Neuron (in vitro differentiated cells): ENCODE measurements at regions not wholly inside any gene's neighbourhood (a gene's known extent, or its start where the extent isn't known, plus 50 kb on each side); places are given as distances from the start of the nearest gene placed in this dataset.
"Not testable (repeated sequence)": the region's sequence is repeated elsewhere in the genome, so short reads cannot be mapped to it uniquely, and the experiment has no call there.

Experiments used
- H2AFZ ChIP-seq: one replicate; pipeline ENCODE4 v1.6.1; 2013; ENCODE audit warnings: low read depth, mild to moderate bottlenecking, inconsistent platforms, low read length, moderate library complexity
- H3K27me3 ChIP-seq: one replicate; pipeline ENCODE4 v1.6.1; 2013; ENCODE audit warnings: low read length; ENCODE audit not compliant: insufficient read depth
- H3K36me3 ChIP-seq: one replicate; pipeline ENCODE4 v1.6.1; 2013; ENCODE audit warnings: low read length; ENCODE audit not compliant: insufficient read depth
- H3K4me1 ChIP-seq: one replicate; pipeline ENCODE4 v1.6.1; 2013; ENCODE audit warnings: low read length; ENCODE audit not compliant: insufficient read depth
- H3K4me3 ChIP-seq: 2 replicates; pipeline ENCODE4 v1.5.1; 2013; ENCODE audit warnings: mild to moderate bottlenecking, low read length, moderate library complexity
- H3K9me3 ChIP-seq: one replicate; pipeline ENCODE4 v1.6.1; 2013; ENCODE audit warnings: low read length

DNA sequence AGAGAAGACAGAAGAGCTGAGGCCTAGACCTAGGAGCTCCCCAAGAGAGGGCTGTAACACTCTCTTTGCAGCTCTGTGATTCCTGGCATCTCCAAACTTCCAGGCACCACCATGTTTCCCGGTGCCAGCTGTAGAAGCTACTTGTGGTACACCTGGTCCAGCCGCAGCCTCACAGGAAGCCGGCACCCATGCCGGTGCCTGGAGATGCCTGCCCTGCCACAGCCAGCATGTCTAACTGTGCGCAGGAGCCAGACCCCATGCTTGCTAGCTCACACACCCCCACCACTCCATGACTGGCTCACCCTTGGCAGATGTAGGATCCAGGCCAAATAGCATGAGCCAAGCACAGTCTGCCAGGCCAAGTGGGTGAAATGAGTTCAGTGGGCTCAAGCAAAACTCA lies 211.7 kb upstream of the GNAI1 start:
- no peak overlapping the region for H3K4me3 ChIP-seq
- H2AFZ ChIP-seq: no peak overlapping the region
- H3K9me3 ChIP-seq: peaks cover 5% of the 10 kb centered on the region
- no peaks in the 10 kb centered on the region for H3K4me1 ChIP-seq
- no peaks in the 10 kb centered on the region for H3K36me3 ChIP-seq
- H3K27me3 ChIP-seq: no peaks in the 10 kb centered on the region

DNA sequence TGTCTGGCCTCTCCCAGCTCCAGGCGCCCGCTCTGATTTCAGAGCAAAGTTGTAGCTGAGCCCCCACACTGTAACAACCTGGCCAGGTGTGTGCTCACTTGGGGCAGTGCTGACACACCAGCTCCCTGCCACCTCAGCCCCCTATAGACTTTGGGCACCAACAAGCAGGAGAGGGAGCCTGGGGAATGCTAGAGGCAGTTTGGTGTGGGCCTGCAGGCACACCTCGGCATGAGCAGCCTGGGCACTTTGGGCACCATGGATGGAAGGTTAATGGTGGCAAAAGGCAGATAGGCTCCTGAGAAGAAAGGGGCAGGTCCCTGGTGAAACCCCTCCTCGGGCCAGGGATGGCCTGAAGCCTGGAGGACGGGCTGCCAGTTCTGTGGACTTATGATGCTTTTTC lies 212.7 kb upstream of the GNAI1 start:
- H3K36me3 ChIP-seq: no peaks in the 10 kb centered on the region
- no peaks in the 10 kb centered on the region for H3K4me1 ChIP-seq
- H3K9me3 ChIP-seq: peaks cover 5% of the 10 kb centered on the region
- H2AFZ ChIP-seq: no peak overlapping the region
- H3K4me3 ChIP-seq: no peak overlapping the region
- no peaks in the 10 kb centered on the region for H3K27me3 ChIP-seq

DNA sequence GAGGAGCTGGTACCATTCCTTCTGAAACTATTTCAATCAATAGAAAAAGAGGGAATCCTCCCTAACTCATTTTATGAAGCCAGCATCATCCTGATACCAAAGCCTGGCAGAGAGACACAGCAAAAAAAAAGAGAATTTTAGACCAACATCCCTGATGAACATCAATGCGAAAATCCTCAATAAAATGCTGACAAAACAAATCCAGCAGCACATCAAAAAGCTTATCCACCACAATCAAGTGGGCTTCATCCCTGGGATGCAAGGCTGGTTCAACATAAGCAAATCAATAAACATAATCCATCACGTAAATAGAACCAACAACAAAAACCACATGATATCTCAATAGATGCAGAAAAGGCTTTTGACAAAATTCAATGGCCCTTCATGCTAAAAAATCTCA lies 216.0 kb upstream of the GNAI1 start:
- H3K9me3 ChIP-seq, H3K4me3 ChIP-seq: not testable (repeated sequence)

DNA sequence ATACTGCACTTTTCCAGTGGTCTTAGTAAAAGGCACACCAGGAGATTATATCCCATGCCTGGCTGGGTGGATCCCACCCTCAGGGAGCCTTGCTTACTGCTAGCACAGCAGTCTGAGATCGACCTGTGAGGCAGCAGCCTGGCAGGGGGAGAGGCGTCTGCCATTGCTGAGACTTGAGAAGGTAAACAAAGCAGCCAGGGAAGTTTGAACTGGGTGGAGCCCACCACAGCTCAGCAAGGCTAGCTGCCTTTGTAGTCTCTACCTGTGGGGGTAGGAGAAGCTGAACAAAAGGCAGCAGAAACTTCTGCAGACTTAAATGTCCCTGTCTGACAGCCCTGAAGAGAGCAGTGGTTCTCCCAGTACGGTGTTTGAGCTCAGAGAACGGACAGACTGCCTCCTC lies 219.3 kb upstream of the GNAI1 start:
- H3K36me3 ChIP-seq, H2AFZ ChIP-seq, H3K4me1 ChIP-seq, H3K4me3 ChIP-seq, H3K27me3 ChIP-seq, H3K9me3 ChIP-seq: not testable (repeated sequence)

More for the DNA sequence above, 216.0 kb upstream of the GNAI1 start:
- H3K27me3 ChIP-seq, H3K36me3 ChIP-seq, H2AFZ ChIP-seq, H3K4me1 ChIP-seq: not testable (repeated sequence)

DNA sequence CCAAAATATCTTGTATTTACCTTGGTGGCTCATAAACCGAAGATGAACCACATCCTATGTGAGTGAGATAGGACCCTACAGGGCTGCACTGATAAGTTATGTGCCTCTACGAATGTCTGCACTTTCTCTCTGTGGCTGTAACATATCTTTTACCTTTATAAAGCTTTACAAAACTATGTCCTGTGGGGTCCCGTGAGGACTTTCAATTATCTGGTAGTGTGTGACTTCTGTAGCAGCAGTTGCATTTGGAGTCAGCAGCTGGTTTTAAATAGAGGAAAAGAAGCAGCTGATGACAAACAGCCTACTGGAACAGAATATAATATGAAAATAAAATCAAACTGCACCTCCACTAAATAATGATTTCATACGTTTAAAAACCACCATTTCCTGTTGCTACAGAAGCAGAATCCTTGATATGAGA lies 222.4 kb upstream of the GNAI1 start:
- Histone ChIP-seq H3K9me3 (peaks cover 4% of the 10 kb centered on the region), H3K27me3 (no peaks in the 10 kb centered on the region), H3K4me1 (no peaks in the 10 kb centered on the region), H3K4me3 (no peak overlapping the region), H3K36me3 (no peaks in the 10 kb centered on the region), H2AFZ (no peak overlapping the region)

GRCh38 chr7:79911420-79911819 lies 223.2 kb upstream of the GNAI1 start:
- H2AFZ ChIP-seq: no peak overlapping the region
- no peak overlapping the region for H3K4me3 ChIP-seq
- H3K36me3 ChIP-seq: no peaks in the 10 kb centered on the region
- H3K4me1 ChIP-seq: no peaks in the 10 kb centered on the region
- H3K27me3 ChIP-seq: no peaks in the 10 kb centered on the region
- peaks cover 4% of the 10 kb centered on the region for H3K9me3 ChIP-seq

DNA sequence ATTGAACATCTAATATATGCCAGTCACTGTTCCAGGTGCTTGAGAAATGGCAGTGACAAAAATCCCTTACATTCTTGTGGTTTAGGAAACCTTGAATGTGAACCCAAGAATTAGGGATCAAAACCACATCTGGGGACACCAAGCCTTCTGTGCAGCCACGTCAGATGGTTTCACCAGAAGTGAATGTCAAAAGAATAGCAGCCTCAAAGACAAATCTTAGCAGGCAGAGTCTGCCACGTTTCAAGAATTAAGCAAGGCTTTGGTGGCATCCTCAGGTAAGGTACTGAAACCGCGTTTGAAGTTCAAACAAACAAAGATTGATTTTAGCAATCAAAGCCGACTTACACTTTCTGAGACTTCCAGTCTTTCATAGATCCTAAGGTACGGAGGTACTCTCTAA lies 225.5 kb upstream of the GNAI1 start:
- Histone ChIP-seq H3K4me3 (no peak overlapping the region), H2AFZ (no peak overlapping the region), H3K36me3 (no peaks in the 10 kb centered on the region), H3K27me3 (no peaks in the 10 kb centered on the region), H3K9me3 (no peaks in the 10 kb centered on the region), H3K4me1 (no peaks in the 10 kb centered on the region)

- H3K27me3 ChIP-seq: no peaks in the 10 kb centered on the region
- H2AFZ ChIP-seq: no peak overlapping the region
- H3K4me3 ChIP-seq: no peak overlapping the region
- H3K36me3 ChIP-seq: no peaks in the 10 kb centered on the region
- peaks cover 3% of the 10 kb centered on the region for H3K4me1 ChIP-seq
- H3K9me3 ChIP-seq: no peaks in the 10 kb centered on the region
These were observed 237.5 kb upstream of the GNAI1 start for GRCh38 chr7:79897166-79897565.

- H3K4me1 ChIP-seq: peaks cover 3% of the 10 kb centered on the region
- H3K27me3 ChIP-seq: no peaks in the 10 kb centered on the region
- no peaks in the 10 kb centered on the region for H3K36me3 ChIP-seq
- H2AFZ ChIP-seq: no peak overlapping the region
- no peak overlapping the region for H3K4me3 ChIP-seq
- H3K9me3 ChIP-seq: no peaks in the 10 kb centered on the region
These were observed 240.6 kb upstream of the GNAI1 start for GRCh38 chr7:79893991-79894390.

DNA sequence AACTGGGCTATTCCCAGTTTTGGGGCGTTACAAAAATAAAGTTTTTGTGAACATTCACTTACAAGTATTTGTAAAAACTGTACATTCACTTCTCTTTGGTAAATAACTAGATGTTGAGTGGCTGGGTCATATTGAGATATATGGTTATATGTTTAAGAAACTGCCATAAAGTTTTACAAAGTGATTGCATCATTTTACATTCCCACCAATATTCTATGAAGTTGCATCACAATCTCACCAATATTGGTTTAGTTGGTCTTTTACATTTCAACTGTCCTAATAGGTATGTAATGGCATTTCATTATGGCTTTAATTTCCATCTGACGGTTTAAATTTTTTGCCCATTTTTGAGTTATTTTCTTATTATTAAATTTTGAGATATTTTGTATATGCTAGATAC lies 251.7 kb upstream of the GNAI1 start:
- H3K4me1 ChIP-seq: no peaks in the 10 kb centered on the region
- H3K36me3 ChIP-seq: no peaks in the 10 kb centered on the region
- H3K9me3 ChIP-seq: no peaks in the 10 kb centered on the region
- no peaks in the 10 kb centered on the region for H3K27me3 ChIP-seq
- H2AFZ ChIP-seq: no peak overlapping the region
- no peak overlapping the region for H3K4me3 ChIP-seq

DNA sequence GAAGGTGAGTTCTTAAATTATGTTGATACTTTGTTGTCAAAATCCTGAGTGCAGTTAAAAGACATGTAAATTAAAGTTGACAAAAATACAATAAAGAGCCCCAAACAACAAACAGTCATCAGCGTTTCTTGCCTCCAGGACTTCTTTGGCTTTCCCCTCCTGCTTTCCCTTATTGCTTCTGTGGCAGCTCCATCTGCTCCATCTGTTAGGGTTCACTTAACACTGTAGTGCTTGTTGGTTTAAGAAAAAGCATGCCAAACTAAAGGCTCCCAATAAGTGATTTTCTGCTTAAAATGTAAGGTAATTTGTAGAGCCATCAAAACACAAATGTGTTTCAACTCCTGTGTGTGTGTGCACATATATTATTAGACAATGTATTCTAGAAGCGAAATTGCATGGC lies 254.3 kb upstream of the GNAI1 start:
- no peak overlapping the region for H3K4me3 ChIP-seq
- H3K9me3 ChIP-seq: no peaks in the 10 kb centered on the region
- no peaks in the 10 kb centered on the region for H3K4me1 ChIP-seq
- no peaks in the 10 kb centered on the region for H3K36me3 ChIP-seq
- H3K27me3 ChIP-seq: no peaks in the 10 kb centered on the region
- H2AFZ ChIP-seq: no peak overlapping the region

- no peak overlapping the region for H3K4me3 ChIP-seq
- H3K4me1 ChIP-seq: no peaks in the 10 kb centered on the region
- no peak overlapping the region for H2AFZ ChIP-seq
- no peaks in the 10 kb centered on the region for H3K9me3 ChIP-seq
- no peaks in the 10 kb centered on the region for H3K27me3 ChIP-seq
- no peaks in the 10 kb centered on the region for H3K36me3 ChIP-seq
These were observed 256.7 kb upstream of the GNAI1 start for GRCh38 chr7:79877874-79878465.

GRCh38 chr7:79876848-79877252 lies 257.8 kb upstream of the GNAI1 start:
- no peaks in the 10 kb centered on the region for H3K9me3 ChIP-seq
- no peaks in the 10 kb centered on the region for H3K36me3 ChIP-seq
- H3K4me3 ChIP-seq: no peak overlapping the region
- H2AFZ ChIP-seq: no peak overlapping the region
- no peaks in the 10 kb centered on the region for H3K4me1 ChIP-seq
- no peaks in the 10 kb centered on the region for H3K27me3 ChIP-seq

- Histone ChIP-seq H3K27me3 (no peaks in the 10 kb centered on the region), H2AFZ (no peak overlapping the region), H3K36me3 (no peaks in the 10 kb centered on the region), H3K9me3 (no peaks in the 10 kb centered on the region), H3K4me1 (no peaks in the 10 kb centered on the region), H3K4me3 (no peak overlapping the region)
These were observed 259.8 kb upstream of the GNAI1 start for GRCh38 chr7:79874797-79875196.
